ENCODE measurements at regions not wholly inside any gene's neighbourhood (a gene's known extent, or its start where the extent isn't known, plus 50 kb on each side); places are given as distances from the start of the nearest gene placed in this dataset.

- no peak for TF ChIP-seq CTCF (IDR thresholded peaks at IDR 0.05)
- Histone ChIP-seq H3K4me3 (no peak overlapping the region), H3K36me3 (no peaks in the 10 kb centered on the region), H3K27ac (no peak overlapping the region), H3K27me3 (peaks cover 0 to 28% (median 4%) of the 10 kb centered on the region in 7 donors), H3K4me1 (peaks cover 0 to 7% (median 0%) of the 10 kb centered on the region in 9 donors), H3K9me3 (peaks cover 0 to 8% (median 0%) of the 10 kb centered on the region in 11 donors)
- ATAC-seq: no peak
- DNase-seq: no peak
- intact Hi-C loops (cut with DNase I): loop anchor here in 9 of 10 donors (2.0 to 10.0 kb wide), 5 partner anchors 52 to 1455 kb away; no protein-coding TSS in a partner anchor
- 47 to 63% methylated on average over 9 of the region's 9 CpGs for WGBS, 2 donors
These were observed 547.3 kb upstream of the SLC35B3 start for GRCh38 chr6:8982668-8983067.

- H3K27me3 ChIP-seq: no peaks in the 10 kb centered on the region
- no peak overlapping the region for H3K4me3 ChIP-seq
- H3K9me3 ChIP-seq: peaks cover 0 to 28% (median 13%) of the 10 kb centered on the region in 11 donors
- intact Hi-C loops (cut with DNase I): loop anchor here in 1 of 10 donors (10.0 kb wide), 1 partner anchor 1461 kb away; no protein-coding TSS in a partner anchor
- no peak for ATAC-seq
- no peaks in the 10 kb centered on the region for H3K4me1 ChIP-seq
- no peak for TF ChIP-seq CTCF (IDR thresholded peaks at IDR 0.05)
- H3K36me3 ChIP-seq: no peaks in the 10 kb centered on the region
- no peak for DNase-seq
- H3K27ac ChIP-seq: no peak overlapping the region
These were observed 538.0 kb upstream of the SLC35B3 start for GRCh38 chr6:8973395-8973794.

GRCh38 chr6:8969747-8970146, 534.4 kb upstream of the SLC35B3 start:
- DNase-seq (no peak), ATAC-seq (no peak)
- no peaks in the 10 kb centered on the region for H3K27me3 ChIP-seq
- H3K4me3 ChIP-seq: no peak overlapping the region
- no peaks in the 10 kb centered on the region for H3K36me3 ChIP-seq
- intact Hi-C loops (cut with DNase I): loop anchor here in 1 of 10 donors (10.0 kb wide), 1 partner anchor 1465 kb away; no protein-coding TSS in a partner anchor
- H3K27ac ChIP-seq: no peak overlapping the region
- no peaks in the 10 kb centered on the region for H3K4me1 ChIP-seq
- H3K9me3 ChIP-seq: peaks cover 0 to 36% (median 13%) of the 10 kb centered on the region in 11 donors
- no peak for TF ChIP-seq CTCF (IDR thresholded peaks at IDR 0.05)

GRCh38 chr6:8958894-8959511, 523.7 kb upstream of the SLC35B3 start:
- TF ChIP-seq CTCF (IDR thresholded peaks at IDR 0.05): no peak
- Histone ChIP-seq H3K27ac (no peak overlapping the region), H3K27me3 (no peaks in the 10 kb centered on the region), H3K4me3 (no peak overlapping the region), H3K36me3 (no peaks in the 10 kb centered on the region), H3K9me3 (no peaks in the 10 kb centered on the region), H3K4me1 (no peaks in the 10 kb centered on the region)
- ATAC-seq (no peak), DNase-seq (no peak)
- intact Hi-C loops (cut with DNase I): no loop called here
